Stomach (tissue), 4 donors: ENCODE measurements at regions not wholly inside any gene's neighbourhood (a gene's known extent, or its start where the extent isn't known, plus 50 kb on each side); places are given as distances from the start of the nearest gene placed in this dataset.

Experiments
- CTCF ChIP-seq, 7 experiments: fragments of 450-650 bp in 4 of 7; fragments of 200-600 bp in 3 of 7; sonication (generic) in 3 of 7; IDR thresholded peaks; one replicate each; pipeline ENCODE4 v1.5.1; 2016 to 2019; ENCODE audit warnings: antibody characterized with exemption in 7 of 7, control low read depth in 2 of 7, mild to moderate bottlenecking in 1 of 7
- POLR2A ChIP-seq, 4 donors: fragments of 450-650 bp; IDR thresholded peaks; one replicate each; pipeline ENCODE4 v1.6.1; 2016; ENCODE audit warnings: antibody characterized with exemption in 4 of 4, control low read depth in 2 of 4, mild to moderate bottlenecking in 1 of 4, moderate library complexity in 1 of 4

GRCh38 chr18:60027397-60027796 is 127.6 kb downstream of the PMAIP1 start:
- no peak for TF ChIP-seq CTCF (IDR thresholded peaks at IDR 0.05)
- TF ChIP-seq POLR2A (IDR thresholded peaks at IDR 0.05): no peak
